Endothelial cell of umbilical vein (primary cell): ENCODE measurements at regions not wholly inside any gene's neighbourhood (a gene's known extent, or its start where the extent isn't known, plus 50 kb on each side); places are given as distances from the start of the nearest gene placed in this dataset.

Source experiments
- EZH2 ChIP-seq: IDR thresholded peaks from 2 replicates; pipeline ENCODE4 v1.6.1; 2012; ENCODE audit warnings: borderline replicate concordance, low read depth, mild to moderate bottlenecking, moderate library complexity, low read length, inconsistent platforms; ENCODE audit not compliant: severe bottlenecking
- POLR2AphosphoS5 ChIP-seq: IDR thresholded peaks from 2 replicates; pipeline ENCODE4 v1.6.1; 2012; ENCODE audit warnings: low read depth, mild to moderate bottlenecking, control low read depth, low read length, moderate library complexity; ENCODE audit not compliant: insufficient read depth
- TF ChIP-seq, protein P1 (sequence below), 2 donors: IDR thresholded peaks; 1 replicate in 1 of 2; 2 replicates in 1 of 2; pipeline ENCODE4 v1.5.1; 2011; ENCODE audit warnings: low read length in 2 of 2, mild to moderate bottlenecking in 2 of 2, moderate library complexity in 2 of 2, control low read depth in 1 of 2, inconsistent platforms in 1 of 2, low read depth in 1 of 2; ENCODE audit not compliant: insufficient read depth in 1 of 2; ENCODE audit errors: extremely low read depth in 1 of 2
- TF ChIP-seq, protein P2 (sequence below): IDR thresholded peaks from 2 replicates; pipeline ENCODE4 v1.6.1; 2011; ENCODE audit not compliant: insufficient read depth, insufficient read length

DNA sequence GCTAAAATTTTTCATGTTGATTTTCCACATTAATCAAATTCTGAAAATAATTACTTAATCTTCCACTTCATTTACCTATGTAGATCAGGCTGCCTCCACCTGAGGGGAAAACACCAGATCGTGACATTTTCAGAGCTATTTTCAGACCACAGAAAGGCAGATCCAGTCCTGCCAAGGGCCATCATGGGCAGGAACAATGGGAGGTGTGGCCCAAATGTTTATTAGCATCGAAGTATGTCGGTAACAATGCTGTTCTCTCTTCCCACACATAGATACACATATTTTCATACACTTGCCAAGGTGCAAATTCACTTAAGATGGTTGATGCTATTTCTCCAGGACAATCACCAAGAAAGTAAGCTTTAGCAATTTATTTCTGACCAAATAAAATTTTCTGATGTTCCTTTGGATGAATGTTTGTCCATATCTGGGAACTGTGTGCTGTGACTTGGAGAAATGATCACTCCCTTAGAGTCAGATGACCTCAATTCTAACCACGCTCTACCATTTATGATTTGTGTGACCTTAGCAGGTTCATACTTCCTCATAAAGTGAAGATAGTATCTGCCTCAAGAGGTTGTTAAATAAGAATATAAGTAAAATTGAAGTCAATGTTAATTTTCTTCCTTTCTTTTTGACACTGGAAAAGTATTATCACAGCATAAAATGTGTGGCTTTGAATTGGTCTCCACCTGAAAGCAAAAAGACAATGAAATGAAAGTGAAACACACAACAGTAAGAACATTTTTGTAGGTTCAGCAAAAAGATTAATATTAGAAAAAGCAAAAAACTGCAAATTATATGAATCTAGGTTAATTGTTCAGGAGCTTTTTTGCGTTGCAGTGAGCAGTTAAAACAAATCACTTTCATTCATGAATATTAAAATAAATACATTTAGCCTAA, 310.4 kb upstream of the PHF14 start:
- TF ChIP-seq EZH2 = no peak
- TF ChIP-seq, protein P1, sequence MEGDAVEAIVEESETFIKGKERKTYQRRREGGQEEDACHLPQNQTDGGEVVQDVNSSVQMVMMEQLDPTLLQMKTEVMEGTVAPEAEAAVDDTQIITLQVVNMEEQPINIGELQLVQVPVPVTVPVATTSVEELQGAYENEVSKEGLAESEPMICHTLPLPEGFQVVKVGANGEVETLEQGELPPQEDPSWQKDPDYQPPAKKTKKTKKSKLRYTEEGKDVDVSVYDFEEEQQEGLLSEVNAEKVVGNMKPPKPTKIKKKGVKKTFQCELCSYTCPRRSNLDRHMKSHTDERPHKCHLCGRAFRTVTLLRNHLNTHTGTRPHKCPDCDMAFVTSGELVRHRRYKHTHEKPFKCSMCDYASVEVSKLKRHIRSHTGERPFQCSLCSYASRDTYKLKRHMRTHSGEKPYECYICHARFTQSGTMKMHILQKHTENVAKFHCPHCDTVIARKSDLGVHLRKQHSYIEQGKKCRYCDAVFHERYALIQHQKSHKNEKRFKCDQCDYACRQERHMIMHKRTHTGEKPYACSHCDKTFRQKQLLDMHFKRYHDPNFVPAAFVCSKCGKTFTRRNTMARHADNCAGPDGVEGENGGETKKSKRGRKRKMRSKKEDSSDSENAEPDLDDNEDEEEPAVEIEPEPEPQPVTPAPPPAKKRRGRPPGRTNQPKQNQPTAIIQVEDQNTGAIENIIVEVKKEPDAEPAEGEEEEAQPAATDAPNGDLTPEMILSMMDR (IDR thresholded peaks at IDR 0.05; ENCODE audit: extremely low read depth in 1 of 2, insufficient read depth in 1 of 2, low read depth in 1 of 2, low read length in 2 of 2) = no peak
- TF ChIP-seq, protein P2, sequence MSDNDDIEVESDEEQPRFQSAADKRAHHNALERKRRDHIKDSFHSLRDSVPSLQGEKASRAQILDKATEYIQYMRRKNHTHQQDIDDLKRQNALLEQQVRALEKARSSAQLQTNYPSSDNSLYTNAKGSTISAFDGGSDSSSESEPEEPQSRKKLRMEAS = no peak
- no peak for TF ChIP-seq POLR2AphosphoS5
